DMS153 treated with DMSO at 0.1 percent for 48 hours (cell line): ENCODE measurements at regions not wholly inside any gene's neighbourhood (a gene's known extent, or its start where the extent isn't known, plus 50 kb on each side); places are given as distances from the start of the nearest gene placed in this dataset.

Source experiments
- DNase-seq: peaks from one replicate; lab custom pipeline; 2025; ENCODE audit not compliant: unreplicated experiment; lab: John Stamatoyannopoulos, UW

GRCh38 chr9:81532251-81532650 is 157.1 kb downstream of the TLE1 start:
- DNase-seq = no peak

- DNase-seq = no peak
Measured at GRCh38 chr9:81531511-81531910, 157.8 kb downstream of the TLE1 start.

- DNase-seq = no peak
Measured at GRCh38 chr9:81530846-81531245, 158.5 kb downstream of the TLE1 start.

GRCh38 chr9:81530310-81530810 is 159.0 kb downstream of the TLE1 start:
- no peak for DNase-seq

- DNase-seq = no peak
Measured at GRCh38 chr9:81529556-81530193, 159.7 kb downstream of the TLE1 start.

GRCh38 chr9:81526587-81526986 is 162.8 kb downstream of the TLE1 start:
- no peak for DNase-seq

GRCh38 chr9:81522716-81523551 is 166.4 kb downstream of the TLE1 start:
- DNase-seq = peak; percentile 67

- DNase-seq = no peak
Measured at GRCh38 chr9:81521892-81522291, 167.5 kb downstream of the TLE1 start.

- DNase-seq = no peak
Measured at GRCh38 chr9:81519816-81520495, 169.4 kb downstream of the TLE1 start.

- DNase-seq = peak; percentile 91
Measured at GRCh38 chr9:81517954-81518353, 171.4 kb downstream of the TLE1 start.

- DNase-seq = no peak
Measured at GRCh38 chr9:81513059-81513458, 176.3 kb downstream of the TLE1 start.

- DNase-seq = no peak
Measured at GRCh38 chr9:81512641-81513040, 176.7 kb downstream of the TLE1 start.

GRCh38 chr9:81508476-81508875 is 180.9 kb downstream of the TLE1 start:
- DNase-seq = no peak

GRCh38 chr9:81506941-81507864 is 182.1 kb downstream of the TLE1 start:
- no peak for DNase-seq

GRCh38 chr9:81499594-81499993 is 189.8 kb downstream of the TLE1 start:
- DNase-seq = no peak

GRCh38 chr9:81499021-81499454 is 190.3 kb downstream of the TLE1 start:
- DNase-seq = no peak

GRCh38 chr9:81498576-81498975 is 190.8 kb downstream of the TLE1 start:
- no peak for DNase-seq

- no peak for DNase-seq
Measured at GRCh38 chr9:81497091-81497490, 192.3 kb downstream of the TLE1 start.

- peak; percentile 72 for DNase-seq
Measured at GRCh38 chr9:81492710-81493447, 196.5 kb downstream of the TLE1 start.
